WTC11 (cell line): ENCODE measurements at regions not wholly inside any gene's neighbourhood (a gene's known extent, or its start where the extent isn't known, plus 50 kb on each side); places are given as distances from the start of the nearest gene placed in this dataset.

Experiments used
- ATAC-seq: fragments of 200-7000 bp; cut with Tn5 transposase; 2 replicates; pipeline ENCODE4 v1.10.0; 2021; ENCODE audit warnings: mild to moderate bottlenecking, moderate library complexity
- CTCF ChIA-PET: fragments of 300-600 bp; sonication (Branson Sonifier 250); formaldehyde crosslinking; loops from one replicate; lab custom pipeline; 2021; ENCODE audit warnings: antibody characterized with exemption; lab: Charles Lee
- POLR2A ChIA-PET: fragments of 350-600 bp; sonication (Branson Sonifier 250); formaldehyde crosslinking; loops from one replicate; lab custom pipeline; 2021; ENCODE audit warnings: antibody characterized with exemption; lab: Charles Lee
- DNase-seq: peaks from one replicate; pipeline ENCODE4 v3.0.0; 2021; ENCODE audit warnings: low spot score
- H3K27ac Mint-ChIP-seq: 2 replicates; pipeline ENCODE4 v1.8.0; 2021; ENCODE audit warnings: mixed read lengths
- H3K27me3 Mint-ChIP-seq: 2 replicates; pipeline ENCODE4 v1.8.0; 2021; ENCODE audit warnings: low read depth, mild to moderate bottlenecking, moderate library complexity, mixed read lengths
- H3K36me3 Mint-ChIP-seq: 2 replicates; pipeline ENCODE4 v1.8.0; 2021; ENCODE audit warnings: mixed read lengths
- H3K4me1 Mint-ChIP-seq: 2 replicates; pipeline ENCODE4 v1.8.0; 2022; ENCODE audit warnings: mixed read lengths
- H3K4me3 Mint-ChIP-seq: 2 replicates; pipeline ENCODE4 v1.8.0; 2021; ENCODE audit warnings: mild to moderate bottlenecking, moderate library complexity, mixed read lengths
- H3K9me3 Mint-ChIP-seq: 2 replicates; pipeline ENCODE4 v1.8.0; 2021; ENCODE audit warnings: mixed read lengths
- ELF4 ChIP-seq: sonication (generic); formaldehyde crosslinking; IDR thresholded peaks from 2 replicates; pipeline ENCODE4 v1.8.1; 2022; ENCODE audit warnings: low read depth, mild to moderate bottlenecking, moderate library complexity, missing genetic modification reagents
- ETV6 ChIP-seq: sonication (generic); formaldehyde crosslinking; IDR thresholded peaks from 2 replicates; pipeline ENCODE4 v1.8.1; 2022; ENCODE audit warnings: mild to moderate bottlenecking, missing genetic modification reagents
- JUN ChIP-seq: sonication (generic); formaldehyde crosslinking; IDR thresholded peaks from 2 replicates; pipeline ENCODE4 v1.8.0; 2023; ENCODE audit warnings: mild to moderate bottlenecking, missing genetic modification reagents
- RORB ChIP-seq: fragments of 250-450 bp; sonication (Bioruptor Pico); IDR thresholded peaks from 2 replicates; pipeline ENCODE4 v1.9.0; 2021; ENCODE audit warnings: mild to moderate bottlenecking
- ZNF138 ChIP-seq: sonication (generic); formaldehyde crosslinking; conservative IDR thresholded peaks from 2 replicates; pipeline ENCODE4 v1.8.1; 2022; ENCODE audit warnings: mild to moderate bottlenecking, moderate library complexity, missing genetic modification reagents
- TF ChIP-seq, protein P1 (sequence below): sonication (generic); formaldehyde crosslinking; IDR thresholded peaks from 2 replicates; pipeline ENCODE4 v1.8.1; 2023; ENCODE audit warnings: mild to moderate bottlenecking, missing genetic modification reagents
- TF ChIP-seq, protein P2 (sequence below): sonication (generic); formaldehyde crosslinking; conservative IDR thresholded peaks from 2 replicates; pipeline ENCODE4 v1.8.1; 2022; ENCODE audit warnings: mild to moderate bottlenecking, missing genetic modification reagents
- TF ChIP-seq, protein P3 (sequence below): fragments of 250-450 bp; sonication (Bioruptor Pico); IDR thresholded peaks from 2 replicates; pipeline ENCODE4 v1.8.0; 2021; ENCODE audit warnings: mild to moderate bottlenecking
- TF ChIP-seq, protein P4 (sequence below): sonication (generic); formaldehyde crosslinking; IDR thresholded peaks from 2 replicates; pipeline ENCODE4 v1.8.1; 2022; ENCODE audit warnings: missing genetic modification reagents, borderline replicate concordance
- TF ChIP-seq, protein P5 (sequence below): sonication (generic); formaldehyde crosslinking; IDR thresholded peaks from 2 replicates; pipeline ENCODE4 v1.8.0; 2022; ENCODE audit warnings: missing genetic modification reagents

DNA sequence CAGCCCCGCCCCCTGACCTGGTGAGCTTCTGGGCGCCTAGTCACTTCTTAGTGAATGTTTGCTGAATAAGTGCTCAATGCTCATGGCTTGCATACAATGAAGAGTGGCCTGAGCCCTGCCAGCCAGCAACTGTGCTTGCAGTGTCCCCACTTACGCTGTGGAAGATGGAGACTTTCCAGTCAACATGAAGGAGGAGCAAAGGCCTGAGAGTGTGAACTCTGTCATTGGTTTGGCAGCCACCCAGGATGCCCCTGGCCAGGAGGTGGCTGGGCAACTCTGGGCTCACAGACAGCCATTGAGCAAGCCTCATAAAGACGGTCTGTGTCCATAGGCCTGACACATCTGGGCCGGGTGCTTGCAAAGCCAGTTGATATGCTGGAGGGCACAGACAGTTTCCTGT is 72.1 kb upstream of the MAMLD1 start (continued):
- TF ChIP-seq, protein P1, sequence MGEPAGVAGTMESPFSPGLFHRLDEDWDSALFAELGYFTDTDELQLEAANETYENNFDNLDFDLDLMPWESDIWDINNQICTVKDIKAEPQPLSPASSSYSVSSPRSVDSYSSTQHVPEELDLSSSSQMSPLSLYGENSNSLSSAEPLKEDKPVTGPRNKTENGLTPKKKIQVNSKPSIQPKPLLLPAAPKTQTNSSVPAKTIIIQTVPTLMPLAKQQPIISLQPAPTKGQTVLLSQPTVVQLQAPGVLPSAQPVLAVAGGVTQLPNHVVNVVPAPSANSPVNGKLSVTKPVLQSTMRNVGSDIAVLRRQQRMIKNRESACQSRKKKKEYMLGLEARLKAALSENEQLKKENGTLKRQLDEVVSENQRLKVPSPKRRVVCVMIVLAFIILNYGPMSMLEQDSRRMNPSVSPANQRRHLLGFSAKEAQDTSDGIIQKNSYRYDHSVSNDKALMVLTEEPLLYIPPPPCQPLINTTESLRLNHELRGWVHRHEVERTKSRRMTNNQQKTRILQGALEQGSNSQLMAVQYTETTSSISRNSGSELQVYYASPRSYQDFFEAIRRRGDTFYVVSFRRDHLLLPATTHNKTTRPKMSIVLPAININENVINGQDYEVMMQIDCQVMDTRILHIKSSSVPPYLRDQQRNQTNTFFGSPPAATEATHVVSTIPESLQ (CRISPR knock-in tag), result no peak
- no peak for TF ChIP-seq ZNF138 (CRISPR knock-in tag)

DNA sequence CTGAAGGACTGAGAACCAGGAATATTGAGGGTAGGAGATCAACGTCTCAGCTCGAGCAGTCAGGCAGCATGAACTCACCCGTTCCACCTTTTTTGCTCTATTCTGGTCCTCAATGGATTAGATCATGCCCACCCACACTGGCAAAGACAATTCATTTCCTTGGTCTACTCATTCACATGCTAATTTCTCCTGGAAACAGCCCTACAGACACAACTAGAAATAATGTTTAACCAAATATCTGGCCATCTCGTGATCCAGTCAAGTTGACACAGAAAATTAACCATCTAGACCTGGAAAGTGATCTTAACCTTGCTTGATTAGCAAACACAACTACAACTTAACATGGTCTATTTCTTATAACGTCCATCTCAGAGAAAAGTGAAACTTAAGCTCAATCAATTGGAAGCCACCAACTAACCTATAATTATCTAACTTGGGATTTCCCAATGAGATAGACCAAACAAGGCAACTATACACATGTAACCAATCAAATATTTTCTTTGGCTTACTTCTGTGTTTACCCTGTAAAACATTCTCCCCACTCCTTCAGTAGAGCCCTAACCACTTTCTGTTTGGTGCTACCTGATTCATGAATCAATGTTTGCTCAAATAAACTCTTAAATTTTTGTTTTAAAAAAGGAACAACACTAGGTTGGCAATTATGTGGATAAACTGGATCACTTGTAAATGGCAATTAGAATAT is 69.7 kb upstream of the MAMLD1 start:
- ChIA-PET CTCF (no interaction called here), POLR2A (no interaction called here)
- TF ChIP-seq ELF4 (CRISPR knock-in tag), result no peak
- H3K9me3 Mint-ChIP-seq, result no peaks in the 10 kb centered on the region
- H3K36me3 Mint-ChIP-seq, result no peaks in the 10 kb centered on the region
- ATAC-seq, result no peak
- H3K27ac Mint-ChIP-seq, result no peak overlapping the region
- no peaks in the 10 kb centered on the region for H3K27me3 Mint-ChIP-seq
- no peak overlapping the region for H3K4me3 Mint-ChIP-seq
- DNase-seq, result no peak
- H3K4me1 Mint-ChIP-seq, result peaks cover 13% of the 10 kb centered on the region

DNA sequence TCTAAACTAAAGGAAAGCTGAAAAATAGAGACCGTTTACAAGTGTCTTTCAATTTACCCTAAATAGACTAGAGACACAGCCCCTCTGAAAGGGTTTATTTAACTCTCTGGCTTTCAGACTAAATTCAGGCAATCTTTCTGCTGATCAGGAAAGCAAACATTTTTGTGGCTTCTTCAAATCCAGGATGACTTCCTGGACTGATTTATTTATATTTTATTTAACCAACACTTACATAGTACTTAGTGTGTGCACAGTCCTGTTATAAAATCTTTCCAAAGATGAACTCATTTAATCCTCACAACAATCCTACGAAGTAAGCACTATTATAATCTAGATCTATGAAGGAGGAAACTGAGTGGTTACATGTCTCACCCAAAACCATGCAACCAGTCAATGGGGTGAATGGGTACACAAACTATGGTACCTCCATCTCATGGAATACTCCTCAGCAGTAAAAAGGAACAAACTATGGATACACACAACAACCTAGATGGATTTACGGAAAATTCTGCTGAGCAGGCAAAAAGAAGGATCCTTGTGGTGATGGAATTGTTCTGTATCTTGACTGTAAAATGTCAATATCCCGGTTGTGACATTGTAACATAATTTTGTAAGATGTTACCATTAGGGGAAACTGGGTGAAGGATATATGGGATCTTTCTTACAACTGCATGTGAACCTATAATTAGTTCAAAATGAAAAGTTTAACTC is 64.1 kb upstream of the MAMLD1 start:
- Mint-ChIP-seq H3K4me3 (no peak overlapping the region), H3K36me3 (no peaks in the 10 kb centered on the region), H3K27ac (no peak overlapping the region), H3K27me3 (no peaks in the 10 kb centered on the region), H3K9me3 (no peaks in the 10 kb centered on the region), H3K4me1 (peaks cover 7% of the 10 kb centered on the region)
- POLR2A ChIA-PET, result no interaction called here
- DNase-seq (no peak), ATAC-seq (no peak)
- CTCF ChIA-PET, result no interaction called here
- TF ChIP-seq ETV6 (no peak), JUN (CRISPR knock-in tag) (no peak), RORB (no peak)
- TF ChIP-seq, protein P2, sequence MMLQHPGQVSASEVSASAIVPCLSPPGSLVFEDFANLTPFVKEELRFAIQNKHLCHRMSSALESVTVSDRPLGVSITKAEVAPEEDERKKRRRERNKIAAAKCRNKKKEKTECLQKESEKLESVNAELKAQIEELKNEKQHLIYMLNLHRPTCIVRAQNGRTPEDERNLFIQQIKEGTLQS (CRISPR knock-in tag), result no peak
- TF ChIP-seq, protein P3, sequence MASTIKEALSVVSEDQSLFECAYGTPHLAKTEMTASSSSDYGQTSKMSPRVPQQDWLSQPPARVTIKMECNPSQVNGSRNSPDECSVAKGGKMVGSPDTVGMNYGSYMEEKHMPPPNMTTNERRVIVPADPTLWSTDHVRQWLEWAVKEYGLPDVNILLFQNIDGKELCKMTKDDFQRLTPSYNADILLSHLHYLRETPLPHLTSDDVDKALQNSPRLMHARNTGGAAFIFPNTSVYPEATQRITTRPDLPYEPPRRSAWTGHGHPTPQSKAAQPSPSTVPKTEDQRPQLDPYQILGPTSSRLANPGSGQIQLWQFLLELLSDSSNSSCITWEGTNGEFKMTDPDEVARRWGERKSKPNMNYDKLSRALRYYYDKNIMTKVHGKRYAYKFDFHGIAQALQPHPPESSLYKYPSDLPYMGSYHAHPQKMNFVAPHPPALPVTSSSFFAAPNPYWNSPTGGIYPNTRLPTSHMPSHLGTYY (CRISPR knock-in tag), result no peak
- TF ChIP-seq, protein P4, sequence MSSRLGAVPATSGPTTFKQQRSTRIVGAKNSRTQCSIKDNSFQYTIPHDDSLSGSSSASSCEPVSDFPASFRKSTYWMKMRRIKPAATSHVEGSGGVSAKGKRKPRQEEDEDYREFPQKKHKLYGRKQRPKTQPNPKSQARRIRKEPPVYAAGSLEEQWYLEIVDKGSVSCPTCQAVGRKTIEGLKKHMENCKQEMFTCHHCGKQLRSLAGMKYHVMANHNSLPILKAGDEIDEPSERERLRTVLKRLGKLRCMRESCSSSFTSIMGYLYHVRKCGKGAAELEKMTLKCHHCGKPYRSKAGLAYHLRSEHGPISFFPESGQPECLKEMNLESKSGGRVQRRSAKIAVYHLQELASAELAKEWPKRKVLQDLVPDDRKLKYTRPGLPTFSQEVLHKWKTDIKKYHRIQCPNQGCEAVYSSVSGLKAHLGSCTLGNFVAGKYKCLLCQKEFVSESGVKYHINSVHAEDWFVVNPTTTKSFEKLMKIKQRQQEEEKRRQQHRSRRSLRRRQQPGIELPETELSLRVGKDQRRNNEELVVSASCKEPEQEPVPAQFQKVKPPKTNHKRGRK (CRISPR knock-in tag), result no peak
- TF ChIP-seq, protein P5, sequence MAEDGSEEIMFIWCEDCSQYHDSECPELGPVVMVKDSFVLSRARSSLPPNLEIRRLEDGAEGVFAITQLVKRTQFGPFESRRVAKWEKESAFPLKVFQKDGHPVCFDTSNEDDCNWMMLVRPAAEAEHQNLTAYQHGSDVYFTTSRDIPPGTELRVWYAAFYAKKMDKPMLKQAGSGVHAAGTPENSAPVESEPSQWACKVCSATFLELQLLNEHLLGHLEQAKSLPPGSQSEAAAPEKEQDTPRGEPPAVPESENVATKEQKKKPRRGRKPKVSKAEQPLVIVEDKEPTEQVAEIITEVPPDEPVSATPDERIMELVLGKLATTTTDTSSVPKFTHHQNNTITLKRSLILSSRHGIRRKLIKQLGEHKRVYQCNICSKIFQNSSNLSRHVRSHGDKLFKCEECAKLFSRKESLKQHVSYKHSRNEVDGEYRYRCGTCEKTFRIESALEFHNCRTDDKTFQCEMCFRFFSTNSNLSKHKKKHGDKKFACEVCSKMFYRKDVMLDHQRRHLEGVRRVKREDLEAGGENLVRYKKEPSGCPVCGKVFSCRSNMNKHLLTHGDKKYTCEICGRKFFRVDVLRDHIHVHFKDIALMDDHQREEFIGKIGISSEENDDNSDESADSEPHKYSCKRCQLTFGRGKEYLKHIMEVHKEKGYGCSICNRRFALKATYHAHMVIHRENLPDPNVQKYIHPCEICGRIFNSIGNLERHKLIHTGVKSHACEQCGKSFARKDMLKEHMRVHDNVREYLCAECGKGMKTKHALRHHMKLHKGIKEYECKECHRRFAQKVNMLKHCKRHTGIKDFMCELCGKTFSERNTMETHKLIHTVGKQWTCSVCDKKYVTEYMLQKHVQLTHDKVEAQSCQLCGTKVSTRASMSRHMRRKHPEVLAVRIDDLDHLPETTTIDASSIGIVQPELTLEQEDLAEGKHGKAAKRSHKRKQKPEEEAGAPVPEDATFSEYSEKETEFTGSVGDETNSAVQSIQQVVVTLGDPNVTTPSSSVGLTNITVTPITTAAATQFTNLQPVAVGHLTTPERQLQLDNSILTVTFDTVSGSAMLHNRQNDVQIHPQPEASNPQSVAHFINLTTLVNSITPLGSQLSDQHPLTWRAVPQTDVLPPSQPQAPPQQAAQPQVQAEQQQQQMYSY (CRISPR knock-in tag), result no peak
